SK-MEL-5 (cell line): ENCODE measurements at regions not wholly inside any gene's neighbourhood (a gene's known extent, or its start where the extent isn't known, plus 50 kb on each side); places are given as distances from the start of the nearest gene placed in this dataset.

ENCODE experiments used
- DNase-seq: peaks from one replicate; pipeline ENCODE4 v3.0.0-alpha.2; 2016; ENCODE audit warnings: low read depth, low spot score
- in situ Hi-C: cut with HindIII; loops from 2 replicates; pipeline ENCODE4 v1.10.0; 2016; ENCODE audit warnings: low sequenced_read_pairs, high pct_unique_total_duplicates, low pct_unique_long_range_greater_than_20kb

DNA sequence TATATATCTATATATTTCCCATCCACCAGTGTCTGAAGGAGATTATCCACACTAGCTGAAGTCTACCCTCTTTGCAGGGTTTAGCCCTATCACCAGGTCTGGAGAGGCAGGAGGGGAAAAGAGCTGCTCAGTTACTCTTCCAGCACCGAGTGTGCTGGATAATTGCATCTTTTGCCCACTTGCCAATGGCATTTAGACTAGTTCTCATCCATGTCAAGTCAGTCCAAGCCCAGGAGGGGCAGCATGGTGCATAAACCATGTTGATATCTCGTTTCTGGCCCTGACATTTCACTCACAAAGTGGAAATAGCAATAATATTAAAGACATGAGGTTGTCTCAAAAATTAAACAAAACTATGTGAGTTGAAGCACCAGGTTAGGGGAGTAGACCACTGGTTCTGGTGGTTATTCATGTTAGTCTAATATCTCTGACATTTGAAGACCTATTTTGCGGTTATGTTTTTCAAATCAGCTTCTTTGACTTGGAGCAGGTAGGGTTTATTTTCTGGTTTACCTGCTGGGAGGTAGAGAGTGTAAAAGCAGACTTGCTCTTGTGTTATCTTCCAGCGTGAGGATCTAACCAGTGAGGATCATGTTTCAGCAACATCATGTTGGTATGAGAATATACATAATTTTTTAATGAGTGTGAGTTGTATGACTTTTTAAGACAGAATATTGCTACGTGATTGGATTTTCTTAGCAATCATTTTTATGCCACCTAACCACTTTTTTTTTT is 273.2 kb upstream of the KIRREL3 start:
- in situ Hi-C loops = no loop called here
- DNase-seq = no peak

DNA sequence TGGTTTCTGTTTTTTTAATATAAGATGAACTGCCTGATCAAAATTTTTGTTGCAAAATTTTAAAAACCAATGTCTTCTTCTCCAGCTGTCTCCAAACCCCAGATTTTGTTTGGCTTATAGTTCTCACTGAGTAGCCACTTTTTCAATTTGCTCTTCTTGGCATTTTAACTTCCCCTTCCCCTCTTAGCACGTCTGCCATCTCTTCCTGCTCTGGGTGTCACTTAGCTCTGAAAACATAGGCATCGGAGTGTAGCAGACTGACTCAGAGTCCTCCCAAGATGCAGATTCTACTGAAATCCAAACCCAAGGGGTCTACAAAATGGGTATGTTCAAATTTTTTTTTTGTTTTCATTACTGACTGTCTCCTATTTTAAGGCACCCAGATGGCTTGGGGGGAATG is 270.3 kb upstream of the KIRREL3 start:
- no peak for DNase-seq

DNA sequence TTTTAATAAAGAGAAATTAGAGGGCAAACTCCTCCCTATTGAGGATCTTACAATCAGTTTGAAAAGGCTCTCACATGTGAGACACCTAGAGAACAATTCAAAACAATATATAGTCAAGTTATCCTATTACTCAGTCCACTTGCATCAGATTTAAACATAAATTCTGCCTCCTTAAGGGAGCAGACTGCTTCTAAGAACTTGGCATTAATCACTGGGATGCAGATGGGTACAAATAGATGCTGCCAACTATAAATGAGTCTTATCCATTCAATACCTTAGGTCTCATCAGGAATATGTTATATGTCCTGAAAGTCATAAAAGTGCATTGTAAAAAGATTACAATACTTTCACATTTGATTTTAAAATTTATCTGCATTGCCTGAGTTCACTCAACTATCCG is 269.3 kb upstream of the KIRREL3 start:
- in situ Hi-C loops = no loop called here
- DNase-seq = no peak

More for the DNA sequence above, 270.3 kb upstream of the KIRREL3 start:
- in situ Hi-C loops = no loop called here

DNA sequence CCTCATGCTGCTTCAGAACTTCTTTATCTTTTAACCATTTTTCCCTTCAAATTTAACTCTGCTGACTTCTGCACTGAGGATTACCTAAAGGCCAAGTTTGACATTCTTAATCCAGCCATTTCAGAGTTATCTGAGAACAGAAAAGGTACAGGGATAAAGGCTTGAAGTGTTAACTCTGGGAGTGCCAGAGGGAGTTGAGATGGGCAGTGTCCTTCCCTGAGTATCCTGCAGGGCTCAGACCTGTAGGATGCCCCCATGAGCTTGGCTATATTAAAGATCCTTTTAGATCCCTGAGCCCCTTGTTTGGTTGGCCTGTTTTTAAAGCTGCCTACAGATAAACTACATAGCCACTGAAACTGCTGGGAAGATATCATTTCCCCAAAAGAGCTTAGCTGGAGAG is 268.4 kb upstream of the KIRREL3 start:
- no peak for DNase-seq
- in situ Hi-C loops = no loop called here

DNA sequence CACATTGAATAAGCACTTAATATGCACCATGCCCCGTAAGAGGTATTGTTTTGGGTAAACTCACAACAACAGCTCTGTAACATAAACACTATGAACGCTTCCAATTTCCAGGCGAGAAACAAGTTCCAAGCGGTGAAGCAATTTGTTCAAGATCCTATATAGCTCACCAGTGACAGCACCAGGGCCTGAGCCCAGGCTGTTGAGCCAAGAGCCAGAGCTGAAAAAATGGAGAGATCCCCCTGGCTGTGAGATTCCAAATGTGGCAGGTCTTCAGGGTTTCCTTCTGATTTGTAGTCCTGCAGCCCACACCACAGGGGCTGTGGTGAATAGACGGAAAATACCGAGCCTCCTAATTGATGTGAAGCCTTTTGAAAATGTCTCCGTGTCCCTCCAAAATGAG is 268.0 kb upstream of the KIRREL3 start:
- no peak for DNase-seq
- in situ Hi-C loops = no loop called here

DNA sequence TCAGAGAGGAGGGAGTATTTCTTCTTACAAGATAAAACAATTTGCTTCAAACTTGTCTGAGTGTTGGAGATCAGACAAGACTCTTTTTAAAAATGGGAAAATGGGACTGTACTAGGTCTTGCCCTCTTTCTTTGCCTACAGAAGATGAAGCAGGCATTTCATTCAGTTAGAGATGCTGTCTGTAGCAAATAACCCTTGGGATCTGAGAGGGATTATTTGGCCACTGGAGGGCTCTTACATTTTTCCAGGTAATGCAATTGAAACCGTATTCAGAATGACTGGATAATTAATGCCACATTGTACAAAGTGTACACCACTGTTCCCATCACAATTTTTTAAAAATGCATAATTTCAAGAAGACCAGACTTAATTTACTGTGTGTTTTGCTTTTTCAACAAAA is 258.5 kb upstream of the KIRREL3 start:
- DNase-seq = no peak
- in situ Hi-C loops = no loop called here

DNA sequence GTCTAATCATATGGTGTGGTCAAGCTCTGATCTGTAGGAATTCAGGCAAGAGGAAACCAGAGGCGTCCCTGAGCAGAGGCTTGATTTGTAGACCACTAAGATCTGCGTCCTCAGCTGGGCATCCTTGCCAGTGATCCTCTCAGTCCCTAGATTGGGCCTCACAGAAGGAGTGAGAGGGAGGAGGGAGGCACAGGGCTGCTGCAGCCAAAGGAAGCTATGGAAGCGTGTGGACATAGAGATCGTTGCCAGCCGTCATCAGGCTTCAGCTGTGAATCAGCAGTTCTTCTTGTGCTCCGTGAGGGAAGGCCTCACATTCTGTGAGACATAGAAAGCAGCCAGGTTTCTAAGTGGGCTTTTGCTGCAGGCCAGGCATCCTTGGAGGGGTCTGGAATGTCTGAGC is 254.6 kb upstream of the KIRREL3 start:
- DNase-seq = no peak
- in situ Hi-C loops = no loop called here

DNA sequence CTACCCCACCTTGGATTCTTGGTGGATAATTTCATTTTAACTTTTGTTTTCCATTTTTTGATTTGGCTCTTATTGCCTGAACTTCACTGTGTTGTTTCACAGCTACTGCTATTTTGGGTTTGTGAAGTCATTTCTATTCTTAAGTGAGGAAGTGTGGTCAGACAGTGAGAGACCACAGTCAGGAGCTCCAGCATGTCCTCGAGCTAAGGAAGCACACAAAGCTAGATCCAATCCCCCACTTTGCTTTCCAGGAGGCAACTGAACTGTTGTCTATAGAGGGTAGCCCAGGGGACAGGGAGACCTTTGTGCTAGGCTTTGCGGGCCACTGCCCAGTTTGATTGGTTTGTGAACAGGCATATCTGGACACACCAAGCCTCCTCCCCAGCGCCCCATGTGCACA is 251.8 kb upstream of the KIRREL3 start:
- DNase-seq = no peak
- in situ Hi-C loops = no loop called here

DNA sequence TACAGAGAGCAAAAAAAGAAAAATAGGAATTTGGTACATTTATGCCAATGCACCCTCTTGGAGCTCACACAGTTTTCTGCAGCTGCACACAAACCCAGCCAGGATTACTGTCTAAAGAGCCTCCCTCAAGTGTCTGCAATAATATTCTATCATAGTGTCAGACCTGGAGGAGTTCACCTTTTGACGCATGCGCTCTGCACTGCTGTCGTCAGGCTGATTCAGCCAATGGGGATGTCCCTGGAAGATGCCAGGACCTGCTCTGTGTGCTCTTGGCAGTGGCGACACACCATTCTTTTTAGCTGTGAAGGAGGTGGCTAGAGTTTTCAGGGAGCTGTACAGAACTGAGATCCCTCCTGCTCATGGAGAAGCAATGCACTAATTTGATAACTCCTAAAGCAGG is 249.0 kb upstream of the KIRREL3 start:
- peak; percentile 8 for DNase-seq
- in situ Hi-C loops = no loop called here

DNA sequence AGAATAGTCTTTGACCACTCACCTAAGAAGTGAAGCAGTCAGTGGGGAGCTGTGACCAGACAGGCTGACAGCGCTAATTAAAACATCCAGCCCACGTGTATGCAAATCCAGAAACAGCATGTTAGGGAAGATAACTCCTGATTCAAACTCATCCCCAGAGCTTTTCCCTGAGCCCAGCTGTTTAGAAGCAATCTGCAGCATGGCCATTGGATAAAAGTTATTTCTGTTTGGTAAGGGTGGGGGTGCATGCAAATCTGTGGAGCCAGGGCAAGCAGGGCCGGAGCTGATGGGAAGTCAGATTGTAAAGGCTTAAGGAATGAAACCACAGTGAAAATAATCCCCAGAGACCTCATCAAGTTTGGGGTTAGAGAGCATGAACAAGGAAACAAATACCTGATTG is 247.9 kb upstream of the KIRREL3 start:
- in situ Hi-C loops = no loop called here
- DNase-seq = no peak

DNA sequence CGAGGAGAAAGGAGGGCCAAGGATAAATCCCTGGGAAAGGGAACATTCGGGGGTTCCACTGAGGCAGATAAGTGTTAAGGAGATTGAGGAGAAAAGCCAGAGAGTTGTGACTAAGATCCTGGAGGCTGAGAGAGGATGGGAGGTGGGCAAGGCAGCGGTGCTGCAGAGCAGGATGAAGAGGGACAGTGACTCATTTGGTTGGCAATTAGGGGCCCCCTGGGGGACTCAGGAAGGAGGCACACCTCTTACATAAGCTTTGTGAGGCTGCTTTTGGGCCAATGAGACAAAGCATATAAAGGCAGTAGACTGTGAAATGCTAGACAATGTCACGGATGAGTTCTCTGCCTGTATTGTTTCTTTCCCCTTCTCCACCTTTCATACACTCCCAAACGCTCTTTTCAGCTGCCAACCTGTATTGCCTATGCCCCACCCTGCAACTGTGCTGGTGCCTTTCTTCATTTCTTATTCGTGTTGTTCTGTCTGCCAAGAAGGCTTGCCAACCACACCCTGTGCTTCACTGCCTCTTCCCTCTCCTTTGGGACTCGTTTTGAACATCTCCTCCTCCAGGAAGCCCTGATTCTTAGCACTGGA is 246.8 kb upstream of the KIRREL3 start:
- no peak for DNase-seq
- in situ Hi-C loops = no loop called here

DNA sequence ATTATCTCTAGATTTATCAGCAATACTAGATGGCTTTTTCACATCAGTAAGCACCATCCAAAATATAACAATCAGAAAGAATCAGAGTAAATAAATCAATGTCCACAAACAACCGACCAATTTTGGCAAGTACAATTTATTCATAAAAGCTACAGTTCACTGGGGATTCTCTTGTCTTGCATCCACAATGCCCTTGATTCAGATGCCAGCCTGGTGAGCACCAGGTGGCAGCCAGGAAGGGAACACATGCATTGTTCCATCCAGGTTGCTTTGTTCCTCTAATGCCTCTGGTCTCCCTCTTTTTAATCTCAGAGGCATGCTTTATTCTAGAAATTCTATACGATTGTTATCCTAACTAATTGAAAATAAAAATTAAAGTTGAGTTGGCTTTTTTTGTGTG is 242.1 kb upstream of the KIRREL3 start:
- no peak for DNase-seq
- in situ Hi-C loops = no loop called here

DNA sequence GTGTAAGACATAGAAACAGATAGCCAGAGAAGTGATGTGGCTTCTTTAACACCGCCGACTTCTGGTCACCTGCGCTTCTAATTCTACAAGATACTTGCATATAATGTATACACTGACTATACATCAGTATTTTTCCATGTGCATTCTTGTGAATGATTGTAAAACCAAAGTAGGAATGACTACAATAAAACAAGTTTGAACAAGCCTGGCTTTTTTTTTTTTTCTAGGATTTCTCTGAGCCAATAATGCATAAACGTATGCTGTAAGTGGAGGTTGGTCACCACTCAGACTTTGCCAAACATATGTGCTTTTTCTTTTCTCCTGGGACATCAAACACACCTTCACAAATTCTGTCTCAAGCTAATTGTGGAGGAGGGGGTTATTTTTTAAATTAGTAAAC is 237.8 kb upstream of the KIRREL3 start:
- no peak for DNase-seq
- in situ Hi-C loops = no loop called here

DNA sequence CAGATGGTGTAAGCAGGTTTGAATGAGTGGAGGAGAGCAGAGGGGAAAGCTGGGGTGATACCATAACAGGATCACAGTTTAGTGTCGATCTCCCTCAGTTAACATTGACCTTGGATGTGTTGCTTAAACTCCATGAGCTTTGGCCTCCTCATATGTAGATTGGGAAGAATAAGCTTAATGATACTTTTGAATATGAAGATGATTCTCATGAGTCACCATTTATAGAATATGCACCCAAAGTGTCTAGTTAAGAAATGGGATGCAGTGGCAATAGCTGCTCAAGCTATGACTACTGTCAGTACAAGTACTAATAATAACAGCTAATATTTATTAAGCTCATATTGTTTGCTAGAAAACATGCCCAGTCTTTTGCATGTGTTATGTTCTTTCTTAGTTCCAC is 236.2 kb upstream of the KIRREL3 start:
- in situ Hi-C loops = no loop called here
- DNase-seq = no peak

DNA sequence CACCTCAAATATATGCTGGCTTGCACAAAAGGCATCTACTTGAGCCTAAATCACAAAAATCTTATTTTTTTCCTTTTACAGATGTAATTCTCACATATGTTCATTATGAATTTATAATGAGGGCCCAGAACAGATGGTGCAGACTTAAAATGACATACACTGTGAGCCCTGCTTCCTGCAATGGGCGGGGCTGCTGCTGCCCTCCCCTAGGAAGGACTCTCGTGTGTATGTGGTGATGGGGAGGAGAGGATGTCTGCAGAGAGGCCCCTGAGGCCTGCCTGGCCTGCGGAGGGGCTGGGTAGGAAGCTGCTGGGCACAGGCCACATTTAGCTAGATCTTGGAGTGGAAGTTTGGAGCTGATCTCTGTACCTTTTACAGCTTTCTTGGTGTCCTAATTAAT is 233.4 kb upstream of the KIRREL3 start:
- no peak for DNase-seq
- in situ Hi-C loops = no loop called here

DNA sequence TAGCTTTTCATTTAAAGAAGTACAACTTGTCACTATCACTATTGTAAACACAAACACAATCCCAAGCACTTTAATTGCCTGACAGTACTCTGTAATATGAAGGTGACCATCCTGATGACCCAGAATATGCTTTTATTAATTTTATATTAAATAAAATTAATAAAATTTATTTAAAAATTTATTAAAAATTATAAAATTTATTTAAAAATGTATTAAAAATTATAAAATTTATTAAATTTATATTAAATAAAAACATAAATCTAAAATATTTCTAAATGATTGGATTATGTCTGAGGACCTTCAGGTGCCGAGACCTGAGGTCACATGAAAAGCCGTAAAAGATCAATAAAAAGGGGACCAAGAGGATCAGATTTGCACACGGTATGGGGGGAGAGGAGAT is 229.8 kb upstream of the KIRREL3 start:
- in situ Hi-C loops = no loop called here
- no peak for DNase-seq

DNA sequence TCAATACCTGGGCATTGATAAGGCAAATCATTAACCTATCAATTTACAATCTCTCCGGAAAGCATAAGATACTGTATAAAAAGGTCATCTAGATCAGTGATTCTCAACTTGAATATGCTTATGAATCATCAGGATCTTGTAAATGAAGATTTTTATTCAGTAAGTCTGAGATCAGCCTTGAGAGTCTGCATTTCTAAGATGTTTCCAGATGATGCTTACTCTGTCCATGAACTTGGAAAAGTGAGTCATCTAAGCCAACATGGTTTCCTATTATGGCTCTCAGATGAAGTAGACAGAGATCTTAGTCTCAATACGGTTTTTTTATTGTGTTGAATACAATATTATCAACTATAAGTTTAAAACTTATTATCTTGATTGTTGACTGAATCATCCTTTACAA is 226.4 kb upstream of the KIRREL3 start:
- no peak for DNase-seq
- in situ Hi-C loops = no loop called here

DNA sequence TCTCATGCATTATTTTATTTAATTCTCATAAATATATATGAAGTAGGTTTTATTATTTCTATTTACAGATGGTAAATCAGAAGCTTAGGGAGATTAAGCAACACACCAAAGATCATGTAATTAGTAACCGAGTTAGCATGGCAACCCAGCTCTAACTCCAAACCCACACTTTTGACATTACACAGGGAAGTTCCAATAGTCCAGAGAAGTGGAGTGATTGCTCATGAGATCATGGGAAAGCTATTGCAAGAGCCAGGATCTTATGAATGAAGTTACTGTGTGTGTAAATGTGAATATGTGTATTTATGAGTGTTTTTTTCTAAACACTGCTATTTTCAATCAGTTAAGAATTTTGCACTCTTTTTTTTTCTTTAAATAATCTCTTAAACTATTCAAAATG is 225.8 kb upstream of the KIRREL3 start:
- in situ Hi-C loops = no loop called here
- peak; percentile 5 for DNase-seq

DNA sequence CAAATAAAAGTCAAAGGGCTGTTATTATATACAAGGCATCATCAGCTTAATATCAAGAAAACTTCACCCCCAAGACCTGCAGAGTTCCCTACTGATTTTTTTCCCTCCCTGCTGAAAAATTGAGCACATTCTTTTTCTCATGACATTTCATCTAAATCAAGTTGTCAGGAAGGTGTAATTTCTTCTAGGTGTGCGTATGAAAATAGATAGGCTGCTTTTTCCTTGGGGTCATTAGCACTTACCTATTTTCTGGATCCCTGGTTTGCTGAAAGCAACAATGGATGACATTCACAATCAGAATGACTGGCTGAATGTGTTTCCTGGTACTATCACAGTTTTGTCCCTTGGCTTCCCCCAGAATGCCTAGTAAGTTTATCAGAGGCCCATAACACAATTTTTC is 225.0 kb upstream of the KIRREL3 start:
- DNase-seq = no peak
- in situ Hi-C loops = no loop called here

DNA sequence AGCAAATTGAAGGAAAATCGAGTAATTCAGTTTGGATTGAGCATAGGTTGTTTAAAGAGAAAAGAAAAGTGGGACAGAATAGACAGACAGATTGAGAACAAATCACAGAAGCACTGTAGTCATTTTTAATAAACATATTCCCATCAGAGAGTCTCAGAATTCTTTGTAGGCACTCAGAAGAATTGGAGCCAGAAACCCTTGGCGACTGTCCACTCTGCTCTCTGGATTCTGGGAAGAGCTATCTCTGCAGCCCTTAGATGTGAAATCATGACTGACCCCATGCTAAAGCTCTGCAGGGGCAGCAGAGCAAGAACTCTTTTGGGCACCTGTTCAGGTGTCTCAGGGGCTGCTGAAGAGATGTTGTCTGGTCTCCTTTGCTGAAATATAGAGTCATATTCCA is 223.7 kb upstream of the KIRREL3 start:
- in situ Hi-C loops = no loop called here
- no peak for DNase-seq
